ENCODE measurements at regions not wholly inside any gene's neighbourhood (a gene's known extent, or its start where the extent isn't known, plus 50 kb on each side); places are given as distances from the start of the nearest gene placed in this dataset.

- DNase-seq, result no peak
These were observed 443.4 kb upstream of the LINC00305 start for GRCh38 chr18:64592246-64592645.

DNA sequence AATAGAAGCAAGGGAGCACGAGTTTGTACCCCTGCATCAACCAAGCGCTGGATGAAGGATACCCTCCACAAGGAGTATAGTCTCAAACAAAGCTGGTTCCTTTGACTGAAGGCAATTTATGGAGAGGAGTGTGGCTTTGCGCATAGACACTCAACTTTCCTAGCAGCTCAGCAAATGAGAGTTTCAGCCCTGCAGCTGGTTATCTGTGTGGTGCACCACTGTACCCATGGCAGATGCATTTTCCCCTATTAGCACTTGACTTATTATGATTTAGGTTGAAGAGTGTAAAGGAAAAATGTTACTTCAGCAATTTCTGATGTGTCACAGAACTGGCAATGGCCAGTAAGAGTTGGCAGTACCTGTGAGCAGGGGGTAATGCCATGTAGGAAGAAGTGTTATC is 440.1 kb upstream of the LINC00305 start:
- DNase-seq, result no peak

DNA sequence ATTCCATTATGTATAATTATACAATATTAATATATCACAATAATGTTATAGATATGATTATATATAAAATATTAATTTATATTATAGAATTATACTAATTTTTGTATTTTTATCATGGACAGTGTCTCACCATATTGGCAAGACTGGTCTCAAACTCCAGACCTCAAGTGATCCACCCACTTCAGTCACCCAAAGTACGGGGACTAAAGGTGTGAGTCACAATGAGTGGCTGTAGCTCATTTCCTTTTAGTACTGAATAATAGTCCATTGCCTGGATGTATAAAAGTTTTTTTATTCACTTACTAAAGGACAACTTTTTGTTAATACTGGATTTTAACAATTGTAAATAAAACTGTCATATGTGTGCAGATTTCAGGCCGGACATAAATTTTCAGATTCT is 417.6 kb upstream of the LINC00305 start:
- DNase-seq, result no peak

DNA sequence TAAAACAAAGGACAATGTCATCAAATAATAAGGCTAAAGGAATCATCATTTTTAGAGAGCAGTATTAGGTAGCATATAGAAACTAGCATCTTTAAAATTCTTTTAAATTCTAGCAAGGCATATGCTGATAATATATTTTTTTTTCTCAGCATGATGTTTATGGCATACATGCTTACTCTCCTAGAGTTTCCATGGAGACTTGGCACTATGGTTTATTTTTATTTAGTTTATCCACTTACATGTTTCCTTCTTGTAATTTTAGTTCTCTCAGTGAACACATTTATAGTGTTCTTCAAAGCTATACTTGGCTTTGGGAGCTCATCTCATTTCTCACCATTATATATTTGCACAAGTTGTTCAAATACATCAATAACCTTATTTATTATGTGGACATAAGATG is 413.8 kb upstream of the LINC00305 start:
- DNase-seq, result peak; percentile 3

DNA sequence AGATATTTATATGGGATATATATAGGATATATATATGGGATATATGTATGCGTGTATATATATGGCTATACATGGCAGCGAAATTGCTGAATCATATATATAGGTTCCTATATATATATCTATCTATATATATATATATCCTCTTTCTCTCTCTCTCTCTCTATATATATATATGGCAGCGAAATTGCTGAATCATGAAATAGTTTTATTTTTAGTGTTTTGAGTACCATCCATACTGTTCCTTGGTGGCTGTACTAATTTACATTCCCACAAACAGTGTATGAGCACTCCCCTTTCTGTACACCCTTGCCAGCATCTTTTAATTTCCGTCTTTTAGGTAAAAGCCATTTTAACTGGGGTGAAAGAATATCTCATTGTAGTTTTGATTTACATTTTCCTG is 397.6 kb upstream of the LINC00305 start:
- DNase-seq, result no peak

GRCh38 chr18:64539847-64540246 is 391.0 kb upstream of the LINC00305 start:
- no peak for DNase-seq

DNA sequence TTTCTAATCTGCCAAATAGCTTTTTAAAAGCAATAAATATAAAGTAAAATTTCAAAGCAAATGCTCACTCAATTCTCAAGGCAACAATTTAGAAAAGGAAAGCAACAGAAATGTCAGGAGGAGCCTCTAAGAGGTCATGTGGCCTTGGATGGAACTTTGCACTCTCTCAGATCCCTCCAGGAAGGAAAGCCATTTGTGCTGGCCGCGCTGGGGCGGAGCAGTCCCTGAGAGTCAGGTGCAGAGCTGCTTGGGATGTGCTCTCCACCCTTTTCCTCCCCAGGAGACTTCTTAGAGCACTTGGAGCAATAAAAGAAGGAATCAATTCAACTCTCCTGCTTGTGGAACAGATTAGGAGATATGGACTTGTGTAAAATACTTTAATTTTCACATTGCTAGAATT is 379.8 kb upstream of the LINC00305 start:
- no peak for DNase-seq

- no peak for DNase-seq
These were observed 370.3 kb upstream of the LINC00305 start for GRCh38 chr18:64519201-64519600.

DNA sequence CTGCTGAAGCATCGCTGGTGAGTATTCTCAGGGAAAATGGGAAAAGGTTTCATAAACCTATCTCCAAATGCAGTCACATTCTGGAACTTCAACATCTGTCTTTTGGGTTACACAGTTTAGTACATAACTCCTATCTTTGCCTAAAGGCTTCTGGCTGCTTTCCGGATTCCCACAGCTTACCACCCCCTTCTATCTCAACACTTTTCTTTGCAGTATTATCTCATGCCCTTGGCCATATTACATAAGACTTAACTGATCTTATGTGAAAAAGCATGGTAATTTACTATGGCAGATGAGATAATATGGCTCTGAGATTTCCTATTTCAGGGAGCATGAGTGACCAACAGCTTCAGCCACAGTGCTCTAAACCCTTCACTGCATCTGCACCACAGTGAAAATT is 369.3 kb upstream of the LINC00305 start:
- DNase-seq, result no peak

DNA sequence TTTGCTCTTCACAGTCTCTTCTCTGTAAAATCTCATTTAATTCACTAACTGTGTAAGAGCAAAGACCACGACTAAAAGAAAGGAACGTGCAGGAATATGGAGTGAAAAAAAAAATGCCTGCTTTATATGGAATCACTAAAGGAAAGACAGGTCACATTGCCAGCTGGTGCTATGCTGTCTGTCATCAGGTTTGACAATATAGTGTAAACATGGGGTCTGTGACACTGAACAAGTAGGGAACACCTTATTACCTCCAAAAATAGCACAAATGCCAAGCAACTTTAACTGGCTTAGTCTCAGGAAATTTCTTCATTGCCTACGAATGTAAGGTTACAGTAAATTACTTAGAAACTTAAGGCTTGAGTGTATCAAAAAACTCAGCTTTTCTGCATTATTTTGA is 364.5 kb upstream of the LINC00305 start:
- DNase-seq, result peak; percentile 4

DNA sequence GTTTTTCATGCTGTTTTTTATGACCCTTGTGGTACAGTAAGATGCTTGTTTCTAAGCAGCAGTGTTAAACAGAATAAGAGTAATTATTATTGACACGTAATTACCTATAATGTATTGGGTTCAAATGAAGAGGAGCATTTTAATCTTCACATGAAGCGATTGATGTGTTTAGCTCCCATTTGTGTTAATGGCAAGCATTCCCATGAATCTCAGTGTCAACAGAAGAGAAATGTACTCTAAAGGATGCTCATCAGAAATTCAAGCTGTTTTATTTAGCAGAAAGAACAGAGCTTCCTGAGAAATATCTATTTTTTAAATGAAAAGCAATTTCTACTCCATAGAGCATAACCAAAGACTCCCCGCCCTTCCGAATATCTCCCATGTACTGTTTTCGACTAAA is 341.3 kb upstream of the LINC00305 start:
- no peak for DNase-seq

DNA sequence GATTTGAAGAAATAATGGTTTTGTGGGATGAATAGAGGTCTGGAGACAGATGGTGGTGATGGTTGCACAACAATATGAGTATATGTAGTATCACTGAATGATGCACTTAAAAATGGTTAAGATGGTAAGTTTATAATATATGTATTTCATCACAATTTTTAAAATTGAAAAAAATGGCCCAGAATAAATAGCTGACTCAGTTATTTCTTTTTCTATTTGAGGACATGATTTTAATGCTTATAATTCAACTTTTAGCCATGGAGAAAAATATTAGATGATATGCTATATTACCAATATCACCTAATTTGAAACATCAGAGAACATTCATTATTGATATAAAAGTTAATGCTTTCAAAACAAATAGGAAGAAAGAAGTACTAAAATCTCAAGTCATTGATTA is 339.8 kb upstream of the LINC00305 start:
- DNase-seq, result no peak

GRCh38 chr18:64474773-64475172 is 325.9 kb upstream of the LINC00305 start:
- DNase-seq, result no peak

GRCh38 chr18:64474255-64474654 is 325.4 kb upstream of the LINC00305 start:
- peak; percentile 14 for DNase-seq

DNA sequence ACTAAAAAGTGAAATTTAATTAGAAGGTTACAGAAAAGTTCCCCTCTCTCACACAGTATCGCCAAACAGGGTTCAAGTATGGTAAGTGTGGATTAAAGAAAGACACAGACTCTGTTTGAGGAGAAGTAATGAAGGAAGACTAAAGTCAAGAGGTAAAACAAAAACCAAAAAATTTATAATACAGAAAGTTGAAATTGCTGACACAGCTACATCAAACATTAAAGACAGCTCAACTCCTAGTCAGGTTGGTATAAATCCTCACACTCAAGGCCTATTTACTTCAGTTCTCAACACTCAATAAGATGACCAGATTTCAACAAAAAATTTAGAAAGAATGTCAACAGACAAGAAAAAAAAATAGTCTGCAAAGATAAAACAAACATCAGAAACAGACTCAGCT is 300.5 kb upstream of the LINC00305 start:
- no peak for DNase-seq

GRCh38 chr18:64444819-64445218 is 295.9 kb upstream of the LINC00305 start:
- no peak for DNase-seq

DNA sequence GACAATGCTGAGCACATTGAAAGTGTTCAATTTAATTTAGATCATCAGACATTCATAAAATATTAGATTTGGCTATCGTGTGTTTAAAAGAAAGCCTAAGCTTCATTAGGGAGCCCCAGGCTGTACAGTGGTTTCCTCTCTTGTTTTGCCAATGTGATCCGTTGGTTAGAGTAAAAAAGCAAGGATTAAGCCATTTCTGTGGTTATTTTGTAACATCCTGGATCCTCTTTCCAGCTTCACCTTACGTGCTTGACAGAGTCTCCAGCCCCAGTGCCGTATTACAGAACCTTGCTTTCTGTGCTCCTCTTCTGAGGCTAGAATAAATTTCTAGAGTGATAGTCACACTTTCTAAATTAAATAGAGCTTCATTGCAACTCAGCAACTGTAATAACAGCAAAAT is 289.3 kb upstream of the LINC00305 start:
- no peak for DNase-seq

GRCh38 chr18:64436111-64436510 is 287.2 kb upstream of the LINC00305 start:
- DNase-seq, result no peak

DNA sequence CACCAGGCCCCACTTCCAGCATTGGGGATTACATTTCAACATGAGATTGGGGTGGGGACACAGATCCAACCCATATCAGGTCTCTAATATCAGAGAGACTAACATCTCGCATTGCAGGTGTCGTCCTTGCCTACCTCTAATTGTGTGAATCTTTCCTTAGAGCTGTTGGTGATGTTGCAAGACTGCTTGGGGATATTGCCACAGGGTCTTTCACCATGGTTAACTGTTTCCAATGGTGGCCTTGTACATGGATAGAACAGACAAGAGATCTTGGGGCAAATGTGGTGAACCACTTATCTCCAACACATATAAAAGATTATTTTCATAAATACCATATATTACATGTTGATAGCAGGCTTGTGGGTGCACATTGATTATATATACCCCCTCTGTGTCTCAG is 270.3 kb upstream of the LINC00305 start:
- no peak for DNase-seq

GRCh38 chr18:64416990-64417389 is 268.1 kb upstream of the LINC00305 start:
- DNase-seq, result no peak

DNA sequence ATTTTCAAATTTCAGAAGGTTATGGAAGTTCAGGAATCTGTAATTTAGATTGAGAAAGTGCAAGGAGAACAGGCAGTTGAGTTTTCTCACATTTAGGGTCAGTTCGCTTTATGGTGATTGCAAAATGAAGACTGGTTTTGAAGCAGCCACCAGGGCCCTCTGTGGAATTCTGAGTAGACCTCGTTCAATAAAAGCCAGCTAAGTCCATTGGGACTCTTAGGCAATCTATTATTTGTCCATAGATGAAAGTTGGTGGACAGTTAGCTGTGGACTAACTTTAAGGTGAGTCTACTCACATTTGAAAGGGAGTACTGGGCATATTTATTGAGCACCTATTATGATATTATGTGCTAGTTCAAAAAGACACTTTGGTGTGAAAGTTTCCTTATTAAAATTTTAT is 266.3 kb upstream of the LINC00305 start:
- DNase-seq, result no peak

DNA sequence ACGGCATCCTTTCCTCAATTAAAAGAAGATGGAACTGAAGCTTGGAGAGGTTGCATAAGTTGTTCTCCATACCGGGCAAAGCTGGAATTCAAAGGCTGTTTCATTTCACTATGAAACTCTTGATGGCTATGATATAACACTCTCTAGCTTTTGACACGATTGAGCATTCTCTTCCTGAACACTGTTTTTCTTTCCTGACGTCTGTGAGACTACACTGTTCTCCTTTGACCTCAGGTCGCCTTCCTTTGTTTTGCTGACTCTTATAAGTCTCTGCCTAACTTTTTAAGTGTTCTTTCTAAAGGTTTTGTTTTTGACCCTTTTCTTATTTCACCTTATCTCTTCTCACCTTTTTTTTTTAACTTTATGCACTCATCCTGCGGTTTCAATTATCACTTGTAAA is 261.8 kb upstream of the LINC00305 start:
- DNase-seq, result no peak

GRCh38 chr18:64409511-64409910 is 260.6 kb upstream of the LINC00305 start:
- no peak for DNase-seq

DNA sequence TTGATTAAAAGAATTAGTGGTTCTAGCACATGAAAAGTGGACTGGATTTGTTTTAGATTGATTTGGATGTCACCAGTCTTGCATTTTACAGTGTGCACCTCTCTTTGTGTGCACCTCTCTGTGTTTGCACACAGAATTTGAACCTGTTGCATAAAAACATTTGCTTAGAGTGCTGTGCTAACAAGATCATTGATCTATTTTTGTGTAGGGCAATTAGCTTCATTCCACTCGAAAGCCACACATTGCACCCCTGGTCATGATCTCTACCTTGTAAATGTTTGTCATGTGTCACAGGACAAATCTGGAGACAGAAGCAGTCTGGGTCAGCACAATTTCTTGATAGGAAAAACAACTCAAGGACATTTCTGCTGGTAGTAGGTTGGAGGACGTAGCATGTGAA is 258.7 kb upstream of the LINC00305 start:
- DNase-seq, result no peak

DNA sequence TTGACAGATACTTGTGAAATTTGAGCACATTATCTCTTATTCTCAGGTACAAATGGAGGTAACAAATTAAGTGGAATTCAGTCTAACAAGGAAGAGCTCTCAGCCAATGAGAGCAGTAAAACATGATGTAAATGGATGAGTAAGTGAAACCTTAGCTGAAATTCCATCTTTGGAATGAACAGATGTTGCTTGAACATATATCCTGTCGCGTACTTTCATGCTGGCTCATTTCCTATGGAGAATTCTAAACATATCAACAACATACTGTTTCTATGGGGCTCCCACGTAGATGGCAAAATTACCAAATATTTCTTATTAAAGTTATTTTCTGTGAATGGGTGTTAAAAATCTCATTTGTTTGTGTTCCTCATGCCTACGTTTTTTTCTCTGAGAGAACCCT is 256.3 kb upstream of the LINC00305 start:
- DNase-seq, result peak; percentile 45

Data from tongue (tissue), 1 donor.